ENCODE measurements at regions not wholly inside any gene's neighbourhood (a gene's known extent, or its start where the extent isn't known, plus 50 kb on each side); places are given as distances from the start of the nearest gene placed in this dataset.

GRCh38 chr6:157747370-157747769 is 75.7 kb upstream of the SNX9 start:
- no peak for TF ChIP-seq POLR2AphosphoS5 (IDR thresholded peaks at IDR 0.05)
- TF ChIP-seq, protein P1, sequence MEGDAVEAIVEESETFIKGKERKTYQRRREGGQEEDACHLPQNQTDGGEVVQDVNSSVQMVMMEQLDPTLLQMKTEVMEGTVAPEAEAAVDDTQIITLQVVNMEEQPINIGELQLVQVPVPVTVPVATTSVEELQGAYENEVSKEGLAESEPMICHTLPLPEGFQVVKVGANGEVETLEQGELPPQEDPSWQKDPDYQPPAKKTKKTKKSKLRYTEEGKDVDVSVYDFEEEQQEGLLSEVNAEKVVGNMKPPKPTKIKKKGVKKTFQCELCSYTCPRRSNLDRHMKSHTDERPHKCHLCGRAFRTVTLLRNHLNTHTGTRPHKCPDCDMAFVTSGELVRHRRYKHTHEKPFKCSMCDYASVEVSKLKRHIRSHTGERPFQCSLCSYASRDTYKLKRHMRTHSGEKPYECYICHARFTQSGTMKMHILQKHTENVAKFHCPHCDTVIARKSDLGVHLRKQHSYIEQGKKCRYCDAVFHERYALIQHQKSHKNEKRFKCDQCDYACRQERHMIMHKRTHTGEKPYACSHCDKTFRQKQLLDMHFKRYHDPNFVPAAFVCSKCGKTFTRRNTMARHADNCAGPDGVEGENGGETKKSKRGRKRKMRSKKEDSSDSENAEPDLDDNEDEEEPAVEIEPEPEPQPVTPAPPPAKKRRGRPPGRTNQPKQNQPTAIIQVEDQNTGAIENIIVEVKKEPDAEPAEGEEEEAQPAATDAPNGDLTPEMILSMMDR (IDR thresholded peaks at IDR 0.05): no peak

All from prostate gland (tissue), 2 donors.